T-cell (primary cell): ENCODE measurements at regions not wholly inside any gene's neighbourhood (a gene's known extent, or its start where the extent isn't known, plus 50 kb on each side); places are given as distances from the start of the nearest gene placed in this dataset.

ENCODE experiments used
- ATAC-seq, 4 experiments: fragments of 200-7000 bp in 3 of 4; fragments of 150-1000 bp in 1 of 4; cut with Tn5 transposase; replicated peaks in 1 of 4; 1 replicate in 3 of 4; 2 replicates in 1 of 4; pipeline ENCODE4 v1.10.0; 2021; ENCODE audit warnings: moderate library complexity in 3 of 4, mild to moderate bottlenecking in 2 of 4, moderate number of reproducible peaks in 1 of 4
- CTCF ChIA-PET, 2 donors: fragments of 300-600 bp; sonication (Branson Sonifier 250); formaldehyde crosslinking; loops; one replicate each; lab custom pipeline; 2022; ENCODE audit warnings: antibody characterized with exemption in 2 of 2; lab: Charles Lee
- POLR2A ChIA-PET, 2 donors: fragments of 300-600 bp; sonication (Branson Sonifier 250); formaldehyde crosslinking; loops; one replicate each; lab custom pipeline; 2022; ENCODE audit warnings: antibody characterized with exemption in 2 of 2; lab: Charles Lee
- DNase-seq, 35 experiments: peaks; one replicate each; pipeline versions ENCODE4 v3.0.0 to v3.0.0-alpha.2; 2013 to 2023
- H3K27ac ChIP-seq: one replicate; pipeline ENCODE4 v1.5.1; 2013; ENCODE audit warnings: low read length
- H3K27me3 ChIP-seq, 2 experiments: replicated peaks in 1 of 2; 1 replicate in 1 of 2; 2 replicates in 1 of 2; pipeline versions ENCODE4 v1.6.1 to v1.7.0; 2013; ENCODE audit warnings: low read length in 1 of 2, mixed read lengths in 1 of 2; ENCODE audit not compliant: control insufficient read depth in 2 of 2, insufficient read depth in 2 of 2; ENCODE audit errors: extremely low read depth in 1 of 2
- H3K36me3 ChIP-seq, 2 donors: 1 replicate in 1 of 2; 2 replicates in 1 of 2; pipeline versions ENCODE4 v1.6.1 to v1.7.0; 2013; ENCODE audit warnings: low read length in 1 of 2; ENCODE audit not compliant: control insufficient read depth in 2 of 2, insufficient read depth in 1 of 2; ENCODE audit errors: extremely low read depth in 1 of 2
- H3K4me1 ChIP-seq, 2 experiments: 1 replicate in 1 of 2; 2 replicates in 1 of 2; pipeline versions ENCODE4 v1.6.1 to v1.7.0; 2013; ENCODE audit warnings: low read length in 2 of 2, mixed read lengths in 1 of 2; ENCODE audit not compliant: insufficient read depth in 2 of 2, control insufficient read depth in 1 of 2; ENCODE audit errors: extremely low read depth in 1 of 2
- H3K4me3 ChIP-seq, 2 donors: 1 replicate in 1 of 2; 2 replicates in 1 of 2; pipeline versions ENCODE4 v1.5.1 to v1.7.0; 2013; ENCODE audit warnings: mild to moderate bottlenecking in 2 of 2, low read length in 1 of 2, moderate library complexity in 1 of 2; ENCODE audit not compliant: control insufficient read depth in 1 of 2; ENCODE audit errors: extremely low read depth in 1 of 2
- H3K9me3 ChIP-seq: 2 replicates; pipeline ENCODE4 v1.7.0; 2013
- H3K27ac Mint-ChIP-seq, 2 donors: one replicate each; pipeline ENCODE4 v1.8.0; 2020 to 2021; ENCODE audit warnings: mild to moderate bottlenecking in 2 of 2, mixed read lengths in 2 of 2
- H3K27me3 Mint-ChIP-seq, 2 donors: one replicate each; pipeline ENCODE4 v1.8.0; 2021 to 2022; ENCODE audit warnings: mixed read lengths in 2 of 2
- H3K36me3 Mint-ChIP-seq: one replicate; pipeline ENCODE4 v1.8.0; 2021; ENCODE audit warnings: mixed read lengths
- H3K4me1 Mint-ChIP-seq, 3 donors: one replicate each; pipeline ENCODE4 v1.8.0; 2020 to 2022; ENCODE audit warnings: mixed read lengths in 3 of 3, mild to moderate bottlenecking in 1 of 3
- H3K4me3 Mint-ChIP-seq, 3 donors: one replicate each; pipeline ENCODE4 v1.8.0; 2020 to 2022; ENCODE audit warnings: mild to moderate bottlenecking in 3 of 3, mixed read lengths in 3 of 3, moderate library complexity in 3 of 3
- H3K9me3 Mint-ChIP-seq, 3 donors: one replicate each; pipeline ENCODE4 v1.8.0; 2020 to 2022; ENCODE audit warnings: mixed read lengths in 3 of 3
- WGBS: methylation state at CpG from one replicate; pipeline ENCODE4 v1.1.5; 2013; ENCODE audit warnings: missing lambda C conversion rate; ENCODE audit not compliant: insufficient coverage; 5-methylcytosine and 5-hydroxymethylcytosine counted together

DNA sequence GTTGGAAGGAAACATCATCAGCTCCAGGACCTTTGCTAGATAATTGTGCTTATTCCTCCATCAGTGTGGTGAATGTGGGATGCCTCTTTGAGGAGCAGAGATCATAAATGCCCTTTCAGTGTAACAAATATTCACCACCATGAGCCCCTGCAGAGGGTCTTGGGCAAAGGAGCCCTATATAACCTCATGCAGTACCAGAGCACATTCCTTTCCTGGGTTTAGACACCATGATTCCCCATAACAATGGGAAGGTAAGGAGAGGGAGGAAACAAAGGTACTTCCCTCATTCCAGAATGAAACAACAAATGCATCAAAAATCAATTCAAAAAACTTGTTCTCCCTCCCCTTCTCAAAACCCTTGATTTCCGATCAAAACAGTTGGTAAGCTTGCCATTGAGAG is 103.4 kb upstream of the PROX1 start:
- Histone ChIP-seq H3K27ac (no peak overlapping the region), H3K27me3 (peaks cover 0 to 2% of the 10 kb centered on the region in 2 experiments), H3K4me1 (peaks cover 0 to 13% of the 10 kb centered on the region in 2 experiments), H3K4me3 (no peak overlapping the region), H3K36me3 (no peaks in the 10 kb centered on the region), H3K9me3 (no peaks in the 10 kb centered on the region)
- Mint-ChIP-seq H3K9me3 (peaks cover 0 to 6% (median 0%) of the 10 kb centered on the region in 3 donors), H3K27me3 (no peaks in the 10 kb centered on the region), H3K27ac (no peak overlapping the region), H3K4me1 (peaks cover 7 to 10% (median 7%) of the 10 kb centered on the region in 3 donors), H3K36me3 (no peaks in the 10 kb centered on the region), H3K4me3 (no peak overlapping the region)
- no peak for DNase-seq
- no peak for ATAC-seq
- ChIA-PET POLR2A (no interaction called here), CTCF (no interaction called here)
- no CpG with 5 or more reads among the region's 1 CpG for WGBS

DNA sequence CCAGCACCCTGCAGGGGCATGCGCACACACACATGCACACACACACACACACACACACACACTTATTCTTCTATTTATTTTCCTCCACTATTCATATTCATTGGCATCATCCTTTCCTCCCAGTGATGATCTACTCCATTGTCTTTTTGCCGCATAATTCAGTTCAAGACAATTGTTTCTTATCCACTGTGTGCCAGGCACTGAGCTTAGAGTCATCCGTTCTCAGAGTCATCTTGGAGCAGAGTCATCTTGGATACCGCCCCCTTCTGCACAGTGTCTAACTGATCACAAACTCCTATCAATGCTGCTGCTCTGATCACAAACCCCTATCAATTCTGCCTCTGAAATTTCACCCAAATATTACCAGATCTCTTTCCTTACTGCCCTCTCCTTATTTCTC is 102.8 kb upstream of the PROX1 start:
- H3K9me3 ChIP-seq = no peaks in the 10 kb centered on the region
- Mint-ChIP-seq H3K4me1 (peaks cover 7 to 10% (median 7%) of the 10 kb centered on the region in 3 donors), H3K36me3 (no peaks in the 10 kb centered on the region), H3K9me3 (peaks cover 0 to 5% (median 0%) of the 10 kb centered on the region in 3 donors), H3K27ac (no peak overlapping the region), H3K4me3 (no peak overlapping the region), H3K27me3 (no peaks in the 10 kb centered on the region)
- ATAC-seq (no peak), DNase-seq (no peak)
- H3K27ac ChIP-seq = no peak overlapping the region
- H3K36me3 ChIP-seq = no peaks in the 10 kb centered on the region
- peaks cover 0 to 2% of the 10 kb centered on the region in 2 experiments for H3K27me3 ChIP-seq
- POLR2A ChIA-PET = no interaction called here
- CTCF ChIA-PET = no interaction called here
- 84% methylated on average over 4 of the region's 4 CpGs for WGBS
- peaks cover 0 to 13% of the 10 kb centered on the region in 2 experiments for H3K4me1 ChIP-seq
- H3K4me3 ChIP-seq = no peak overlapping the region

- H3K4me1 Mint-ChIP-seq = peaks cover 7 to 10% (median 7%) of the 10 kb centered on the region in 3 donors
- H3K36me3 ChIP-seq = no peaks in the 10 kb centered on the region
- H3K4me1 ChIP-seq = peaks cover 0 to 13% of the 10 kb centered on the region in 2 experiments
- no peak overlapping the region for H3K27ac Mint-ChIP-seq
- no peak for ATAC-seq
- peaks cover 0 to 2% of the 10 kb centered on the region in 2 experiments for H3K27me3 ChIP-seq
- no peak overlapping the region for H3K27ac ChIP-seq
- no peak for DNase-seq
- no peak overlapping the region for H3K4me3 ChIP-seq
- no peaks in the 10 kb centered on the region for H3K27me3 Mint-ChIP-seq
- CTCF ChIA-PET = no interaction called here
- H3K9me3 Mint-ChIP-seq = no peaks in the 10 kb centered on the region
- no peaks in the 10 kb centered on the region for H3K9me3 ChIP-seq
- POLR2A ChIA-PET = no interaction called here
- no peaks in the 10 kb centered on the region for H3K36me3 Mint-ChIP-seq
- H3K4me3 Mint-ChIP-seq = no peak overlapping the region
- WGBS = no CpG with 5 or more reads among the region's 1 CpG
Observed at GRCh38 chr1:213887842-213888241, 99.9 kb upstream of the PROX1 start.

DNA sequence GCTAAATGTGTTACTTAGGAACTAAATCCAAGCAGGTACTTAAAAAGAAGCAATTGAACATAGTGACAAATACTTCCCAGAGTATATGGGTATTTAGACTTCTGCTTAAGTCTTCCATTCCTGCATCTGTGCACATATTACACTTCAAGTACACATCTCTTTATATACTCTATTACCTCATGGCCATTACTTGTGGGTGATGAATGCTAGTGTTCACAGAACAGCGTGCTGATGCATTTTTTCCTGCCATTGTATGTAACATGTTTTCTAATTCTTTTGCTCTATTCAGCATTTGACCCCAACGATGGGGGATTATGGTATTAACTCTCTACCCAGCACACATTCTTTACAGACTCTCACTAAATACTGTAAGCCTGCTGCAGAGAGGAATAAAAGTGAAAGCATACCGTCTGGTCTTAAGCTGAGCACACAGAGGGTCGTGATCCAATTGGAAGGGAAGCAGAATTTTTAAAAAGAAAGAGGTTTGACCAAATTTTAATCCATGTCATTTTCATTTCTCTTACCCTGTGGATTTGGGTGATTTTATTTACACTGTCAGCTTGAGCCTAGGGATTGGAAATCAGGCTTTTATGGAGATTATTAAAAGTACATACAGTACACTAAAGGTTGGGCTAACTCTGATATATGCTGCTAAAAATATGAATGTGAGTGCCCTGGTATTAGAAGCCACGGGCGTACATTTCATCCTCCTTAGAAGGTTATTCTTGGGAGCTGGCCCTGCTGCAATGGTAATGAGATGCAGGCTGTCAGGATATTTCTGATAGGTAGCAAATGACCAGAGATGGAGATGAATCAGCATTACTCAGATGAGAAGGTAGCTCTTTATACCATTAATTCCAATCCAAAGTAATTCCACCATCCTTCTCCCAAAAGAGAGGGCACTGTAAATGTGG is 95.5 kb upstream of the PROX1 start:
- H3K27me3 ChIP-seq = peaks cover 0 to 2% of the 10 kb centered on the region in 2 experiments
- ChIA-PET CTCF (no interaction called here), POLR2A (no interaction called here)
- no peaks in the 10 kb centered on the region for H3K36me3 Mint-ChIP-seq
- no peaks in the 10 kb centered on the region for H3K9me3 ChIP-seq
- H3K27me3 Mint-ChIP-seq = no peaks in the 10 kb centered on the region
- no CpG with 5 or more reads among the region's 6 CpGs for WGBS
- H3K36me3 ChIP-seq = no peaks in the 10 kb centered on the region
- H3K9me3 Mint-ChIP-seq = peaks cover 0 to 7% (median 5%) of the 10 kb centered on the region in 3 donors
- ATAC-seq (no peak), DNase-seq (no peak)
- no peaks in the 10 kb centered on the region for H3K4me1 Mint-ChIP-seq
- H3K27ac Mint-ChIP-seq = no peak overlapping the region
- no peak overlapping the region for H3K4me3 Mint-ChIP-seq
- no peak overlapping the region for H3K27ac ChIP-seq
- H3K4me1 ChIP-seq = no peaks in the 10 kb centered on the region
- no peak overlapping the region for H3K4me3 ChIP-seq

DNA sequence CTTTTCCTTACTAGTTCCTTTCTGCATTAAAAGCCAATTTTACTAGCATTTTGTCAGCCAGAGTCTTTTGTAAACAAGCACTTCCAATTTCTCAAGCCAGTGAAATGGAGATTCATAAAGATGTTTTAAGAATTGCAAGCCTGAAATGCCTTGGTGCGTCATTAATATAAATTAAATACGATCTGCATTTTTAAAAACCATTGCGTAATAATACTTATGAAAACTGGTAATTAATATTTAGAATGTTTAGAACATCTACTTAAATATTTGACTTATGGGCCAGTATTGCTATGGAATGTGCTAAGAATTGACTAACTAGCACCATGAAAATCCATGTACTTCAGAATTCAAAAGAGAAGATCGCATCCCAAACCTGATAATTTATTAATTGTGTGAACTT is 89.1 kb upstream of the PROX1 start:
- H3K4me3 ChIP-seq = no peak overlapping the region
- POLR2A ChIA-PET = no interaction called here
- Mint-ChIP-seq H3K9me3 (peaks cover 0 to 7% (median 5%) of the 10 kb centered on the region in 3 donors), H3K4me3 (no peak overlapping the region), H3K27ac (no peak overlapping the region), H3K27me3 (peaks cover 0 to 3% of the 10 kb centered on the region in 2 donors), H3K4me1 (no peaks in the 10 kb centered on the region), H3K36me3 (no peaks in the 10 kb centered on the region)
- ATAC-seq (no peak), DNase-seq (no peak)
- no peak overlapping the region for H3K27ac ChIP-seq
- no peaks in the 10 kb centered on the region for H3K36me3 ChIP-seq
- H3K27me3 ChIP-seq = no peaks in the 10 kb centered on the region
- no CpG with 5 or more reads among the region's 4 CpGs for WGBS
- H3K4me1 ChIP-seq = no peaks in the 10 kb centered on the region
- CTCF ChIA-PET = no interaction called here
- H3K9me3 ChIP-seq = no peaks in the 10 kb centered on the region

DNA sequence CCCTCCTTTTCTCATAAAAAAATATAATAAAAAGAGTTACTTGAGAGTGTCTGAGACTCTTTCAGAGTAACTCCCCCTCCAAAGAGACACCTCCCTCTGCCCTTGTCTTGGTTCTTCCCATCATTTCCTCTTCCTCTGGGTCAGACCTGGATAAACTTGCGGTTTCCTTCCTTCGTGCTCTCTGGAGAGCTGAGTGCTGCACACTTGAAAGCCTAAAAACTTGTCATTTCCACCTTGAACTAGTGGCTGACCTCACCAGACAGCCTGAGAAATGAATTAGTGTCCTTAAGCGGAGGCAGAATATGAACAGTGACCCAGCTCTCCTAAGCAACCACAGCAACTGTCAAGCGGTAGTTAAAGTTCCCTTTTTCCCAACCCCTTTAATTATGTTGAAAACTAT is 88.4 kb upstream of the PROX1 start:
- Histone ChIP-seq H3K4me3 (no peak overlapping the region), H3K9me3 (no peaks in the 10 kb centered on the region), H3K27ac (no peak overlapping the region), H3K27me3 (no peaks in the 10 kb centered on the region), H3K36me3 (no peaks in the 10 kb centered on the region), H3K4me1 (no peaks in the 10 kb centered on the region)
- CTCF ChIA-PET = no interaction called here
- ATAC-seq (no peak), DNase-seq (no peak)
- Mint-ChIP-seq H3K36me3 (no peaks in the 10 kb centered on the region), H3K4me3 (no peak overlapping the region), H3K9me3 (peaks cover 0 to 7% (median 5%) of the 10 kb centered on the region in 3 donors), H3K4me1 (no peaks in the 10 kb centered on the region), H3K27ac (no peak overlapping the region), H3K27me3 (peaks cover 0 to 3% of the 10 kb centered on the region in 2 donors)
- no CpG with 5 or more reads among the region's 4 CpGs for WGBS
- POLR2A ChIA-PET = no interaction called here
